HG03108 (cell line): ENCODE measurements at regions not wholly inside any gene's neighbourhood (a gene's known extent, or its start where the extent isn't known, plus 50 kb on each side); places are given as distances from the start of the nearest gene placed in this dataset.
"Not testable (repeated sequence)": the region's sequence is repeated elsewhere in the genome, so short reads cannot be mapped to it uniquely, and the experiment has no call there.

Experiments used
- ATAC-seq: cut with Tn5 transposase; IDR thresholded peaks from one replicate; pipeline ENCODE4 v1.9.1; 2021; ENCODE audit warnings: moderate library complexity; ENCODE audit not compliant: unreplicated experiment

DNA sequence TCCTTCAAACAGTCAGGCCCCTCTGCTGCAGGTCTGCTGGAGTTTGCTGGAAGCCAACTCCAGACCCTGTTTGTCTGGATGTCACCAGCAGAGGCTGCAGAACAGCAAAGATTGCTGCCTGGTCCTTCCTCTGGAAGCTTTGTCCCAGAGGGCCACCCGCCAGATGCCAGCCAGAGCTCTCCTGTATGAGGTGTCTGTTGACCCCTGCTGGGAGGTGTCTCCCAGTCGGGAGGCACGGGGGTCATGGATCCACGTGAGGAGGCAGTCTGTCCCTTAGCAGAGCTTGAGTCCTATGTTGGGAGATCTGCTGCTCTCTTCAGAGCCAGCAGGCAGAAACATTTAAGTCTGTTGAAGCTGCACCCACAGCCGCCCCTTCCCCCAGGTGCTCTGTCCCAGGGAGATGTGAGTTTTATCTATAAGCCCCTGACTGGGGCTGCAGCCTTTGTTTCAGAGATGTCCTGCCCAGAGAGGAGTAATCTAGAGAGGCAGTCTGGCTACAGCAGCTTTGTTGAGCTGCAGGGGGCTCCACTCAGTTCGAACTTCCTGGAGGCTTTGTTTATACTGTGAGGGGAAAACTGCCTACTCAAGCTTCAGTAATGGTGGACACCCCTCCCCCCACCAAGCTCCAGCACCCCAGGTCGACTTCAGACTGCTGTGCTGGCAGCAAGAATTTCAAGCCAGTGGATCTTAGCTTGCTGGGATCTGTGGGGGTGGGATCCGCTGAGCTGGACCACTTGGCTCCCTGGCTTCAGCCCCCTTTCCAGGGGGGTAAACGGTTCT, 72.1 kb downstream of the OGFRL1 start:
- not testable (repeated sequence) for ATAC-seq

DNA sequence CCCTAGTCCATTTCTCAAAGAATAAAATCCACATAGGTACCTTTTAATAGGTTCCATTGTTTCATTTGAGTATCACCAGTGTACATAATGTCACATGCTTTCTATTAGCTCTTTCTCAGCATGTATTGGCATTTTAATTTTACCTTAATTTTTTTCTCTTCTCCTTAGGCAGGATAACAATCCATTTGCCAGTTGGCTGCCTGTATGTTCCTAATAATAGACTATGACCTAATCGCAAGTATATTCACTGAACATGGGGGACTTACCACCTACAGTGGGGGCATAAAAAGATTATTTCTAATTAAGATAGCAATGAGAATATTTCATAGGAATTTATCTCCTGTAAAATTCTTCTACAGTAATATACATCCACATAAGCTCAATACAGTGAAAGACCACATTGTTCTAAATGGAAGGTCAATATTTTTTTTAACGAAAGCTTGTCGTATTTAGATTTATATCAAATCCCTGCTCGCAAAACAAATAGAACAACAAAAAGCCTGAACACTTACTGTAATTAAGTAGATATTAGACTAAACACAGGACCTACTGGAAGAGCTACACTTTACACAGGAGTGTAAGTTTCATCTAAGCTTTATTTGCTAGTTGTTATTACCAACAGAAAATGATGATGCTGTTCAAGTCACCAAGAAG, 76.4 kb downstream of the OGFRL1 start:
- ATAC-seq, result no peak

DNA sequence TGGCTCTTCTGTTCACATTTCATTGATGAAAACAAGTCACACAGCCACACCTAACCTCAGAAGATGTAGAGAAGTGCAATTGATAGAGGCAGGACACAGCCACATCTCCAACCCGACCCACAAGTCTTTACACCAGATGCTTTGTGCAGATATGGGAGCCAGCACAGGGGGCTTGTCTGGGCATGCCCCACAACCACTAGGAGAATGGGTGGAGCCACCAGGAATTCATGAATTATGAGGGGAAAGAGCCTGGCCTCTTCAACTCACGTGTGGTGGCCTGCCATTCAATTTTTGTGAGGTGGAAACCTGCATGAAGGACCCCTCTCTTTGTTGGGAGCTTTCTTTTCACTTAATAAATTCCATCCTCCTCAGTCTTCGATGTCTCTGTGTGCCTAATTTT, 79.1 kb downstream of the OGFRL1 start:
- no peak for ATAC-seq

DNA sequence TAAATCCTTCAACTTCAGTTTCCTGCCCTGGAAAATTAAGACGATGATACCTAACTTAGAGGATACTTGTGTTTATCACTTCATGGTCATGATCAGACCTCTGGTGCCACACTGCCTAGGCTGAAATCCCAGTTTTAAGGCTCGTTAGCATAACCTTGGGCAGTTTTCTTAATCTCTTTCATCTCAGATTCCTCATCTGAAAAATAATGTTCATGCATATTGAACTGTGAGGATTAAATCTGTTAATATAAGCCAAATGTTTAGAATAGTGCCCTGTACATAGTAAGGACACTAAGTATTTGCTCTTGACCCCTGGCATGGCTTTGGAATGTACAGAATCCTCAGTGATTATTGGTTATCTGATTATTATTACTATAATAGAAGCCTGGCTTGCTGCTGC, 79.7 kb downstream of the OGFRL1 start:
- no peak for ATAC-seq

DNA sequence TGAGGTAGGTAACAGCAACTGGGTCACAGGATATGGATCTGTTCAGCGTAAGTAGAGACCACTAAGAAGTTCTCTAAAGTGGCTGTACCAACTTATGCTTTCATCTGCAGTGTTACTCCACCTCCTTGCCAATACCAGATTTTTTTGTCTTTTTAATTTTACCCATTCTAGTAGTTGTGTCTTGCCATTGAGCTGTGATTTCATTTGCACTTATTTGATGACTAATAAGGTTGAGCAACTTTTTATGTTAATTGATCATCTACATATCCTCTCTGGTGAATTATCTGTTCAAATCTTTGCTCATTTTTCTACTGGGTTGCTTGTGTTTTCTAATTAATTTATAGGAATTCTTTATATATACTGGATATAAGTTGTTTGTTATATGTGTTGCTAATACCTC, 82.9 kb downstream of the OGFRL1 start:
- ATAC-seq, result no peak

DNA sequence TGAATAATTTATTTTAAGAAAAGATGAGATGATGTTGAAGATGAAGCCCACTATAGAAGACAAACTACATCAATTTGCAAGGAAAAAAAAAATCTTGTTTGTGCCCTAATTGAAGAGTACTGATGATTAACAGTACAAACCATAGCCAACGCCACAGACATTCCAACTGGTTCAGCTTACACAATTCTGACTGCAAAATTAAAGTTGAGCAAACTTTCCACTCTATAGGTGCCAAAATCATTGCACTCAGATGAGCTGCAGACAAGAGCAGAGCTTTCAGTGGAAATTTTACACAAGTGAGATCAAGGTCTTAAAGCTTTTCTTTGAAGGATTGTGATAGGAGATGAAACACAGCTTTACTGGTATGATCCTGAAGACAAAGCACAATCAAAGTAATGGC, 85.3 kb downstream of the OGFRL1 start:
- ATAC-seq, result no peak

DNA sequence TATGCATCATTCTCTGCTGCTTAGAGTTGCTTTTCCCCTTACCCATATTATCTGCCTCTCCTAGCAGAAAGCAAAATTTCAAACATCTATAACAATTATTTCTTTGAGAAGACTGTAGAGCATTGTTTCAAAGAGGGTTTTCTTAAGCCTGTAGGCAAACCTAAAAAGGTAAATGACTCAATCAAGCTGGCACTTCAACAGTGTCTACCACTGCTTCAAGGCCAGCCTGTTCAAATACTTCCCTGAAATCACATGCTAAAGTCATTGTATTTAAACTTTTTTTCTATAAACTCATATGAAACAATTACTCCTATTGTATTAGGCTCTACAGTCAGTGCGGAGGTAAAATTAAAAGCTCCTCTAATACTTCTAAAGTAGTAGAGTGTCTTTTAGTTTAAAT, 87.1 kb downstream of the OGFRL1 start:
- no peak for ATAC-seq

DNA sequence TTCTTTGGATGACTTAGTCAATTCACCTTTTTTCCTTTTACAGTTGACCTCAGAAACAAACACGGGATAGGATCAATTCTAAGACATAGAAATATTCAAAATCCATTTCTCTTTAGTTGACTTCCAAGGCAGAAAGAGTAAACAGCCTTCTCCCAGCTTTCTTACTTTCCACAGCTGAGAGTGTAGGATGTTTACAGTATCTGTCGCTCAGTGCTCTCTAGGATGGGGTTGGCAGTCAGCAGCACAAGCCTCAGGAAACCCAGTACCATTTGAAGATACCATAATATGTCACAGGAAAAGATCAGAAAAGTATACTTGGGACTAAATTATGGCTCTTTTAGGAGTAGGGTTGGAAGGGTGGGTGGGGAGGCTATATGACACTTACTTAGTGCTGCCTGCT, 88.2 kb downstream of the OGFRL1 start:
- ATAC-seq, result no peak

DNA sequence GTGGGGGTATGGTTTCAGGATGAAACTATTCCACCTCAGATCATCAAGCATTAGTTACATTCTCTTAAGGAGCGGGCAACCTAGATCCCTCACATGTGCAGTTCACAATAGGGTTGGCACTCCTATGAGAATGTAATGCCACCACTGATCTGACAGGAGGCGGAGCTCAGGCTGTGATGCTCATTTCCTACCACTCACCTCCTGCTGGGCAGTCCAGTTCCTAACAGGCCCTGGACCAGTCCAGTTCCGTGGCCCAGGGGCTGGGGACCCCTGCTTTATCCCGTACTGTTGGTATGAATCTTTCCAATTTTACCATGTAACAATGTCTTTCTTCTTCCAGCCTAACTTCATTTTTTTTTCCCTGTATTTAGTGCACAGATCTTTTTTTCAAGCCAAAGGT, 94.9 kb downstream of the OGFRL1 start:
- ATAC-seq, result no peak

DNA sequence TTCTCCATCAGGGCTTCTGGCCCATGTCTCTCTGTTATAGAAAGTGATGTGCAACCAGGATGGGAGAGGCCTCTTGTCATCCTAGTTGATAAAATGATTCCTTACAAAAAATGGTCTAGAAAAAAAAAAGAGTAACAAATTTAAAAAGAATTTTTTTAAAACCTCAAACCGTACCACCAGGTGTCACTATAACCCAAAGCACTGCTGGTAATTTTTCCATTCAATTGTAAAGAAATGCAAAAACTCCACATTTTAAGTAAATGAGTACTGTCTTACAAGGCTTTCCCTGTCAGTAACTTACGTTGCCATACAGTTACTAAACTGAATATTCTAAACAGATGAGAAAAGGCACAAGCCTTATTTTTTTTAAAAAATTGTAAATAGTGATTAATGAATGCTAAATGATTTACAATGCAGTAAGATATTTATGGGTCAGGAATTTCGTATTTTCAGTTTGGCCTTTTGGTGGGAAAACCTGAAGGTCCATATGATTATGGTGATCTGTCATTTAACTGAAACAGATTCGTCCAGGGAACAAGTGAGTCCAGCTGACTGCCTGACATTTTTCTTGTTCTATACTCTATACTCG, 95.4 kb downstream of the OGFRL1 start:
- ATAC-seq, result no peak

DNA sequence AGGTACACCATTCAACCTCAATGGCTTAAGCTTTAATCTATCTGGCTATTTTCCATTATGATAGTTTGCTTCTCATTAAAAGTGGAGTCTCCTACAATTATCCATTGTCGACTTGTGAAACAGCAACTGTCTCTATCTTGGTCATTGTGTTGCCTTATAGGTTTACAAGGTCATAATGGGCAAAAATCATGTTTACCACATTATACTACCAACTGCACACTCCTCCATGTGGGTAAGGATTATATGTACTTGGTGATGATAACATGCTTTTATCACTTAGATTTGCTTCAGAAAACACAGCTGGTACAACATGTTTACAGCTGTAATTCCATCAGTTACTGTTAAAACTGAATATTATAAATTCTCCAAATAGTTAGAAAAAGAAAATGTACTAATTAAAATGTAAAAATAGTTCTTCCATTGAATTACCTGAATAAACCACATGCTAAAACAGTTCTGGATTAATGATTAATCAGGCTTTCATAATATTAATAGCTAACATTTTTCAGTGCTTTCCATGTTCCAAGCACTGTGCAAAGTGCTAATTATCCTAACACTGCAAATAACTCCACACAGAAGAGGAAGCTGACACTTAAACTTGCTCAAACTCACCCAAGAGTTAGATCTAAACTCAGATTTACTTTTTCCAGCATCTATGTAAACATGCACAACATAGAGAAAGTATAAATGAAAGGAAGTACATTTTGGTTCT, 96.7 kb downstream of the OGFRL1 start:
- ATAC-seq, result no peak

DNA sequence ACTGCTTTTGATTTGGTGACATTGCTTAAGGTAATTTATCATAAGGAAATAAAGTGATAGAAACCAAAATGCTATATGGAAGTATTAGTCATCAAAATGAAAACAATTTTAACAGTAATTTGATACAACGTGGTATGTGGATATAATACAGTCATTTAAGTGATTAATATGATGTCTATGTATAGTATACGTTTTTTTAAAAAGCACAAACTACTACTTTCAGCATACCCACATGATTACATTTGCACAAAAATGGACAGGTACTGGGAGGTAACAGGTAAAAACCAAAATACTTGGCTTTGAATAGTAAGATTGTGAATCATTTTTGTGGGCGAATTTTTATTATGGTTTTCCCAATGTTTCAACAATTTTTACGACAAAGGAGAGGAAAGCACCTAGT, 97.6 kb downstream of the OGFRL1 start:
- ATAC-seq, result no peak

DNA sequence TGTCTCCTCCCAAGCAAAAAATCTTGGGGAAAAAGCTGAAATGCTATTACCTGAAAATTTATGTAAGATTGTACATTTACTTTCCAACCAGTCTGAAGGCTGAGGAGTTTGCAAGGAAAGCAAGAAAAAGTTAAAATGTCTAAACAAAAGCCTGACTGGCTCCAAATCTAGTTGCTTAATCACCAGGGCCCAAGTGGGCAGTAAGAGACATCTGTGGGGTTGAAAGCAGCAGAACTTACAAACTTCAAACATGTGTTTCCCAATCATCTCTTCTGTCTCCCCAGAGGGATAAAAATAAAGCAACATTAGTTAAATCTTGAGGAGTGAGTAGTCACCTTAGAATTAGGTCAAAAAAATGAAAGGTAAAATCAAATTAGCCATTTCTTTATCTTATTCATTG, 98.6 kb downstream of the OGFRL1 start:
- no peak for ATAC-seq

DNA sequence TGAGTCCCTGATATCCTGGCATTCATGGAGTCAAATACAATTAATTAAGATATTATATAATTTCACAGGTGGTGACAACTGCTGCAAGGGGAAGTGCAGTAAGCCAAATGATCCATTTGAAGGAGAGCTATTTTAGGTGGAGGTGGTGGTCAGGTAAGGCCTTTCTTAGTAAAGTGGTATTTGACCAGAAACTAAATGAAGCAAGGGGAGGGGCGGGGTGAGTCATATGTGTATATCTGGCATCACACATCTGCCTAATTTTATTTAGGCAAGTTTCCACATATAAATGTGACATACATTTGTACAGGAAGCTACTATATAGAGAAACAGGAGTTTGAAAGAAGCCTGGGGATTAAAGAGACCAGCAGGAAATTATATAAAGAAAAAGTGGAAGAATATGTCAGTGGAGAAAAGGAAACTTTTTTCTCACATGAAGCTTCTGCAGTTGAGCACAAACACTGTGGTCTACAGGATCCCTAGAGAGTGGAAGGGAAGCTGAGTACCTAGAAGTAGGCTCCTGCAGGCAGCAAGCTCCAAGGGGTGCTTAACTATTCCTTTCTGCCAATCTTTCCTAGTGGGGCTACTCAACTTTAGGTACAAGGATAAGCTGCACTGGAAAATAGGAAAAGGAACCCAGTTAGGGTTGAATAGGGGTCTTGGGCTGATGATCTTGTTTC, 99.6 kb downstream of the OGFRL1 start:
- ATAC-seq, result no peak

DNA sequence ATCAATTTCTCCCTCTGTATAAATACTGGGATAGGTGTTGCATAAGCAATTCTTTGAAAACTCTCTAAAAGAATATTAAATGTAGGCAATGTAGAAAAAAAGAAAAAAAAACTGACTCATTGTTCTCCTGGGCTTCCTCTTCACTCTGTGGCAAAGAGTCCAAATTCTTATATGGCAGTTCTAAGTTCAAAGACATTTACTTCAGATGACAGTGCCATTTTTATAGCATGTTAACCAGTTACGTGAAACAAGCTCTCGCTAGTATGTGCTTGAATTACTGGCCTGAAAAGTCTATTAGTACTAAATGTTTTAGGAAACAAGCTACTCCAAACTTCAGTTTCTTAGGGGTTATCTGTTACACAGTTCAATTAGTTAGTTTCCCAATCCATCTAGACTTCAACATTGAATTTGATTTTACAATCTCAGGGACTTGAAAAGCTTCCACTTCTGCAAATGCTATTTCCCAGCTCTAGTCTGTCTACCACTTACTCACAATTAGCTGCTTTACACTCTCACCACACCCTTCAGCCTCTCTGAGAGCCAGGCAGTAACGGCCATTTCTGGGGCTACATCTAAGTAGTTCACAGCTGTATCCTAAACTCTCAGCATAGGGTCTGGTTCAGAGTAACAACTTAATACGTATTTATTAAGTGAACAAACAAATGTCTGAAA, 100.4 kb downstream of the OGFRL1 start:
- no peak for ATAC-seq

DNA sequence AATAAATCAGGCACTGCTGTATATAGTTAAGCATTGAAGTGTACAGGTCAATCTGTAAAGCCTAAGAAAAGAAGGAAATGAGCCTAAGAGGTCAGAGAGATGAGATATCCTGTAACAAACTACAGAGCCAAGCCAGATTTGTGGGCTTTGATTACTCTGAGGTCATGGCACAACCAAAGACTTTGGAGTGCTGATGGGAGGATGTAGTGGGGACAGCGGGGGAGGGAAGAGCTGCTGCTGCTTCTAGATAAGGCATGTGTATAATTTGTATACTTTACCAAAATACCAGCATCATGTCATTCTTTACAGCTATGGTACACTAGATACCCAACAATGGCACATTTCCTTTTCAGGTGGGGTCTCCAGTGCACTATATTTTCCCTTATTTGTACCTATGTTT, 102.5 kb downstream of the OGFRL1 start:
- ATAC-seq, result no peak

DNA sequence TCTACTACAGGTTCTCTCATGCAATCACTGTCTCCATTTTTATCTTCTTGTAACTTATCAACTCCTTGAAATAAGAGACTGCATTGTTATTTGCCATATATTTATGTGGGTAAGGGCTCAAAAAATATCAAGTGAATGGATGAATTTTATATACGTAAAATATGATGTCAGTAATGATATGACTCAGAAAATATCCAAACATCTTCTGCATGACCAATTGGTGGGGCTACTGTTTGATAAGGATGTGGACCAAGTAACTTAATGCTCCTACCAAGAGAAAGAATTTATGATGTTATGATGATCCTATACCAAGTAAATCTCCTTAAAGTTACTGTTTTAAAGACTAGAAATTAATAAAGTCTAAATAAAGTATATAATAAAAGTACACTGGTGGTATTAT, 103.7 kb downstream of the OGFRL1 start:
- ATAC-seq, result no peak

DNA sequence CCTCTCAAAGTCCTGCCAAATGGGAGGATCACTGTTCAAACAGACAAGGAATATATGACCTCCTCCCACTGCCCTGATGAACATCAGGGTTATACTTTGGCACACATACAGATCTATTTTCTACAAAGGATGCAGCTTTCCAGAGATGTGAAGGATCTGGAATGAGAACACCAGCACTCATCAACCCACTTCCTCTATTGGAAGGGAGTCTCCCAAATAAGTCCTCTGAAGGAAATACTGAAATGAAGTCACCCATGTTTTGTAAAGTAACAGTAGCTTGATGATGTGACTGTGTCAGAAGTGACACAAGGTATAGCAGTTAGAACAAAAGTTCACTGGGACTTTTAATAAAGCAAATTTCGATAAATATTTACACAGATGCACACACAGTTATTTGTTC, 104.9 kb downstream of the OGFRL1 start:
- ATAC-seq, result no peak

DNA sequence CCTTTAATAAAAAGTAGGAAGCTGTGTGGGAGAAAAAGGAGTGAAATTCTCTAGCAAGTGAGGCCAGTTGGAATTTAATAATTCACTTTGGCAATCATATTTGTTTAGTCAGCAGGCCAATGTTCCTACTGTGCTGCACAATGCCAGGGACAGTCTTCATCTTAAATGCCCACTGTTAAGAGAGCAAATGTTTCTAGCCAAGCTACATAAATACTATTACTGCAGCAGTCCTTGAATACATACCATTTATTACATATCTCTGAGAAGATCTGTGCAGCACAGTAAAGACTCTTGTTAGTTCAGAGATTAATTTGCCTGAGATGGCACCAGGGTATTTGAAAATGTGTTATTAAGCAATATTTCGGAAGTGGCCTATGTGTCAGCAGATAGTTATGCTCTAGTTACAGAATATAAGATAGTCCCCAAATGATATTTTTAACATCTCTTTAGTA, 105.4 kb downstream of the OGFRL1 start:
- no peak for ATAC-seq

DNA sequence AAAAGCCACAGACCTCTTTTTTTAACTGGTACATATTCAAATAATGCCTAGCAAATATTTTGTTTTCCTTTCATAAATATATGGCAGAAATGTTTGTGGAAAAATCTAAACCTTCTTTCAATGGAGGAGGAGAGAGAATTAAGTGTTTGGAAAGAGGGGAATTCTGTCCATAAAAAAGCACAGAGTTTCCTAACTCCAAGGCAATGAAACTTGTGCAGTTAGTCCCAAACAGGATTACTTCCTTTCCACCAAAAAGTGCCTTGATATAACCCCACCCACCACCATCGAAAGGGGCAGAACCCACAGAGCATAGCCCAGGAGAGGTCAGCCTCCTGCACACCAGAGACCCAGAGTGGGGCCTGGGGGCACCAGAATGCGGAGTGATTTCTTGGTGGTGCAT, 106.3 kb downstream of the OGFRL1 start:
- no peak for ATAC-seq
